ENCODE measurements at regions not wholly inside any gene's neighbourhood (a gene's known extent, or its start where the extent isn't known, plus 50 kb on each side); places are given as distances from the start of the nearest gene placed in this dataset.

DNA sequence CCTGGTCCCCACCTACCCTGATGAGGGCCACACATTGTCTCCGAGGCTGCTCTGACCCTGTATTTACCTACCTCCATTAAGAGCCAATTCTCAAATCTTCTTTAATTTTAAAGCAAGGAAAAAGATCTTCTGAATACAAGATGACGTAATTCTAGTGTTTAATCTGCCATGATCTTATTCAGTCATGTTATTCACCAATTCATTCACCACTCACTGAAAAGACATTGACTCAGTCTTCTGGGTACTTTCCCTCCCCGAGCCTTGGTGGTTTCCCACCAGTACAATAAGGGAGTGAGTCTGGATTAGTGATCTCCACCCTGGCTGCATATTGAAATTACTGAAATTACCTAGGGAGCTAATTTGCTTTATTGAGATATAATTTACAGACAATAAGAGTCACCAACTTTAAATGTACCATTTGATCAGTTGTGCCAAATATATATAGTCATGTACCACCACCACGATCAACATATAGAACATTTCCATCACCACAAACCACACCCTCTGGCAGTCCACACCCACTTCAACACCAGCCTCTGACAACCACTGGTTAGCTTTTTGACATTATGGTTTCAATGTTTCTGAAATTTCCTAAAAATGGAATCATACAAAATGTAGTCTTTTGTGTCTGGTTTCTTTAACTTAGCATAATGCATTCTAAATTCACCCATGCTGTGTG, 117.5 kb upstream of the UNC5B start:
- TF ChIP-seq, protein P1, sequence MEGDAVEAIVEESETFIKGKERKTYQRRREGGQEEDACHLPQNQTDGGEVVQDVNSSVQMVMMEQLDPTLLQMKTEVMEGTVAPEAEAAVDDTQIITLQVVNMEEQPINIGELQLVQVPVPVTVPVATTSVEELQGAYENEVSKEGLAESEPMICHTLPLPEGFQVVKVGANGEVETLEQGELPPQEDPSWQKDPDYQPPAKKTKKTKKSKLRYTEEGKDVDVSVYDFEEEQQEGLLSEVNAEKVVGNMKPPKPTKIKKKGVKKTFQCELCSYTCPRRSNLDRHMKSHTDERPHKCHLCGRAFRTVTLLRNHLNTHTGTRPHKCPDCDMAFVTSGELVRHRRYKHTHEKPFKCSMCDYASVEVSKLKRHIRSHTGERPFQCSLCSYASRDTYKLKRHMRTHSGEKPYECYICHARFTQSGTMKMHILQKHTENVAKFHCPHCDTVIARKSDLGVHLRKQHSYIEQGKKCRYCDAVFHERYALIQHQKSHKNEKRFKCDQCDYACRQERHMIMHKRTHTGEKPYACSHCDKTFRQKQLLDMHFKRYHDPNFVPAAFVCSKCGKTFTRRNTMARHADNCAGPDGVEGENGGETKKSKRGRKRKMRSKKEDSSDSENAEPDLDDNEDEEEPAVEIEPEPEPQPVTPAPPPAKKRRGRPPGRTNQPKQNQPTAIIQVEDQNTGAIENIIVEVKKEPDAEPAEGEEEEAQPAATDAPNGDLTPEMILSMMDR (IDR thresholded peaks at IDR 0.05), result no peak

DNA sequence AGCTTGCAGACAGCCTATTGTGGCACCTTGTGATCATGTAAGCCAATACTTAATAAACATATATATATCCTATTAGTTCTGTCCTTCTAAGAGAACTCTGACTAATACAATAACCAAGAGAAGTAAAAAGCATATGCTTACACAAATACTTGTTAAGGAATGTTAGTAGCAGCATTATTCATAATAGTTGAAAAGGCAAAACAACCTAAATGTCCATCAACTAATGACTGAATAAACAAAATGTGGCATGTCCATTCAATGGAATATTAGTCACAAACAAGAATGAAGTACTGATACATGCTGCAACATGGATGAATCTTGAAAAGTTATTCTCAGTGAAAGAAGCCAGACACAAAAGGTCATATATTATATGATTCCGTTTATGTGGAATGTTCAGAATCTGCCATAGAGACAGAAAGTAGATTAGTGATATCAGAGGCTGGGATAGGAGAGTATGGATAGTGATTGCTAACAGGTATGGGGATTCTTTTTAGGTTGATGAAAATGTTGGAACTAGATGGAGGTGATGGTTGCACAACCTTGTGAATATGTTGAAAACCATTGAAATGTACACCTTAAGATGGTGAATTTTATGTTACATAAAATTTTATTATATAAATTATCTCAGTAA, 112.5 kb upstream of the UNC5B start:
- TF ChIP-seq, protein P1 (IDR thresholded peaks at IDR 0.05), result no peak

DNA sequence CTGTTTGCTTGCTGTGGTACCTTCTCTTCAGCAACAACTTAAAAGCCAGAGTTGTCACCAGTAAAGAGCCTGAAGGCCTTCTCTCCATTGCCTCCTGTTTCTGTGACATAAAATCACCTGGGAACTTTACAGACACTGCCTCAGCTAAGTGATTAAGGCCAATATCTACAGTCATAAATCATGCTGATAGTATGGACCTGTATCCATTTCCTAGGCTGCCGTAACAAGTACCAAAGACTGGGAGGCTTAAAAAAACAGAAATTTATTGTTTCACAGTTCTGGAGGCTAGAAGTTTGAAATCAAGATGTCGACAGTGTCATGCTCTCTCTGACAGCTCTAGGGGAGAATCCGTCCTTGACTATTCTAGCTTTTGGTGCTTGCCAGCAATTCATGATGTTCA, 108.4 kb upstream of the UNC5B start:
- TF ChIP-seq, protein P1 (IDR thresholded peaks at IDR 0.05), result no peak

DNA sequence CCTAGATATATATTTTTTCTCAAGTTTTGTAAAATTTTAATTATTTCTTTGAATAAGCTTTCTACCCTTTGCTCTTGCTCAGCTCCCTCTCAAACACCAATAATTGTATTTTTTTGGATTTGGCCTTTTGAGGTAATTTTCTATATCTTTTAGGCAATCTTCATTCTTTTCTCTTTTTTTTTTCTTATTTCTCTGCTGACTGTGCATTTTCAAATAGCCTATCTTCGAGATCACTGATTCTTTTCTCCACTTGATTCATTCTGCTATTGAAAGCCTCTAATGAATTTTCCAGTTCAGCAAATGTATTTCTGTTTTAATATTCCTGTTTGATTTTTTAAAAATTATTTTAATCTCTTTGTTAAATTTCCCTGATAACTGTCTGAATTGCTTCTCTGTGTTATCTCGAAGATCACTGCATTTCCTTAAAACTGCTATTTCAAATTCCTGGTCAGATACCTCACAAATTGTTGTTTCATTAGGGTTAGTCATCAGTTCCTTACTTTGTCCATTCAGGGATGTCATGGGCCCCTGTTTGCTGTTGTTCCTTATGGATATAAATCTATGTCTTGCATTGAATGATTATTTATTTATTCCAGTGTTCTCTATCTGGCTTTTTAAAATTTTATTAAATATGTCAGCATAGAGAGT, 100.1 kb upstream of the UNC5B start:
- TF ChIP-seq, protein P1 (IDR thresholded peaks at IDR 0.05), result no peak

DNA sequence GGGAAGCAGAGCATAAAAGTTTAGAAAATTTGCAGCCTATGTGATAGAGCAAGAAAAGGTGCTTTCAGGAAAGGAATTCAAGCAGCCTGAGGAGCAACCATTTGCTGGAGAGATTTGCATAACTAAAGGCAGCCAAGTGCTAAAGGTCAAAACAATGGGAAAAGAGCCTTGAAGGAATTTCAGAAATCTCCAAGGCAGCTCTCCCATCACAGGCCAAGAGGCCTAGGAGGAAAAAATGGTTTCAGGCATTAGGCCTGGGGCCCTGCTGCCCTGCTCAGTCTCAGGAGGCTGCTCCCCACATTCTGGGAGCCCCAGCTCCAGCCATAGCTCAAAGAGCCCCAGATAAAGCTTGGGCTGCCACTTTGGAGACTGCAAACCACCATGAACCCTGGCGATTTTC, 95.9 kb upstream of the UNC5B start:
- TF ChIP-seq, protein P1 (IDR thresholded peaks at IDR 0.05), result no peak

DNA sequence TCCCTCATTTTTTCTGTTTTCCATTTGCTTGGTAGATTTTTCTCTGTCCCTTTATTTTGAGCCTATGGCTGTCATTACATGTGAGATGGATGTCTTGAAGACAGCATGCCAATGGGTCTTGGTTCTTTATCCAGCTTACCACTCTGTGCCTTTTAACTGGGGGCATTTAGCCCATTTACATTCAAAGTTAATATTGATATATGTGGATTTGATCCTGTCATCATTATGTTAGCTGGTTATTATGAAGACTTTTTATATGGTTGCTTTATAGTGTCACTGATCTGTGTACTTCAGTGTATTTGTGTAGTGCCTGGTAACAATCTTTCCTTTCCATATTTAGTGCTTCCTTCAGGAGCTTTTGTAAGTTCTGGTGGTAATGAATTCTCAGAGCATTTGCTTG, 89.3 kb upstream of the UNC5B start:
- TF ChIP-seq, protein P1 (IDR thresholded peaks at IDR 0.05), result no peak

DNA sequence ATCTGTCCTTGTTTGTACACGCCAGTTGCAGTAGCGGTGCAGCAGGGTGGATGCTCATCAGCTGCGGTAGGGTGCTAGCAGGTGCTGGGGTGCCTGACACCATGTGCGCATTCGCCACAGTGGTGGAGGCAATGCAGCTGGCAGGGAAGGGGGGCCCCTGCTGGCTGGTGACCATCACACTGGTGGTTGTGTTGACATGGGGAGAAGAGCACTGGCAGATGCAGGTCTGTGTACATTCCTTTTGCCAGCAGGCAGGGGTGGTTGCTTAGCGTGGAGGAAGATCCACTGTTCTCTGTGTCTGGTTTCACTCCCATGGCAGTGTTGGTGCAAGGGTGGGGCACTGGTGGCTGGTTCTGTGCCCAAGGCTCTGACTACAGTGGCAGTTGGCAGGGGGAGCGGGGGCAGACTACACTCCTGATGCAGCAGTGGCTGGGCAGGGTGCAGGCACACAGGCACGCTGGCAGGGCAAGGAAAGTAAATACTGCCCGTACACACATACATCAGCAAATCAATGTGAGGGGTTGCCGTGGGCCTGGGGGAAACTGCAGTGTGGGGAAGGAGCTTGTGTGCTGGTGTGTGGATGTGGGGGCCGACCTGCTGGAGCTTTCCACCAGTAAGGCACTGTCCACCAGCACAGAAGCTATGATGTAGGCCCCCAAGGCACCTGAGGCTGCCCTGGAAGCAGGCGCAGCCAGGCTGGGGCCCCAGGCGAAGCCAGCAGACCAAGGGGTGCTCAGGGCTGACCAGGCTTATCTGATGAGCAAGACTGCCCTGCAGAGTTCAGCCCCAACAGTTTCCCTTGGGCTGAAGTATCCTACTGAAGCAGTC, 87.2 kb upstream of the UNC5B start:
- TF ChIP-seq, protein P1 (IDR thresholded peaks at IDR 0.05), result no peak
